ENCODE measurements at regions not wholly inside any gene's neighbourhood (a gene's known extent, or its start where the extent isn't known, plus 50 kb on each side); places are given as distances from the start of the nearest gene placed in this dataset.

DNA sequence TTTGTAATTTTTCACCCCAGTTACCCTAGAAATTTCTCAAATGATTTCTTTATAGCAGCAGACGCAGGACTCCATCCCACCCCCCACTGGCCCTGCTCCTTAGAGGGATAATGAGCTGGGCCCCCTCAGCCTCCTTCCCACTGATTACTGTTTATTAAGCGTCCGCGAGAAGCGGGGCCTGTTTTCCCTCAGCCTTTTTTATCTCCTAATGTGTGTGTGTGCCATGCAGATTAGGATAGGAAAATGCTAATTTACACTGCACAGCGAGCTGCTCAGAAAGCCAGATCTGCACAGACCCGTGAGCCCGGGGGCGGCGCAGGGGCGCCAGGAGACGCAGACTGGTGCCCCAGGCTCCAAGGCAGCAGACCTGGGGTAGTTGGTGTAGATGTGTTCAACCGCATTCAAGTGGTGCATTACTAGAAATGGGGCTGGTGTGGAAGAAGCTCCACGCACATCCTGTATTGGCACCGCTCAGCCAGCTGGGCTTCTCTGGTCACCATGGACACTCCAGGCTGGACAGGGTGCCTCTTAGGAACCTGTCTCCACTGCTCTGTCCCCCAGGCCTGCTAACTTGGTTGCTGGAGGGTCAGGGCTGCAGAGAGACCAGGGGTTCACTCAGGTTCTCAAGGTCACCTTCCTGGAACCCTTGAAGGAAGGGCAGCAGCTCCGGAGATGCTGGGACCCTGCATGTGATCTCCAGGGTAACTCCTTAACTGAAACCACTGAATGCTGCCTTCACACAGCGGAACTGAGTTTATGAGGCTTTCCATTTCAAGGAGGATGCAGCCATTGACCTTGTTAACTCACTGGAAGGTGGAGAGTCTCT is 256.3 kb downstream of the ERMARD start:
- intact Hi-C loops (cut with micrococcal nuclease) = no loop called here
- Histone ChIP-seq H3K27me3 (ENCODE audit: control insufficient read depth, insufficient read depth, low read length) (no peaks in the 10 kb centered on the region), H3K4me1 (ENCODE audit: control insufficient read depth, insufficient read depth, low read length) (peaks cover 6% of the 10 kb centered on the region), H3K36me3 (ENCODE audit: control insufficient read depth, insufficient read depth, low read length) (no peaks in the 10 kb centered on the region), H3K4me3 (ENCODE audit: low read length) (no peak overlapping the region), H3K9me3 (ENCODE audit: control insufficient read depth, insufficient read depth, low read length) (peaks cover 15% of the 10 kb centered on the region), H3K27ac (ENCODE audit: low read length) (no peak overlapping the region)
- 92% methylated on average over 13 of the region's 17 CpGs for whole genome bisulfite sequencing (ENCODE audit: insufficient coverage)
- ATAC-seq (no peak), DNase-seq (peak in 1 of 2 donors; percentile 8)
- TF ChIP-seq CTCF (IDR thresholded peaks at IDR 0.05) = no peak
- H3K36me3 Mint-ChIP-seq = peaks cover 9% of the 10 kb centered on the region
- H3K27ac Mint-ChIP-seq = no peak overlapping the region
- peaks cover 3 to 6% of the 10 kb centered on the region in 2 donors for H3K9me3 Mint-ChIP-seq
- H3K4me1 Mint-ChIP-seq = peaks cover 6 to 7% of the 10 kb centered on the region in 2 donors
- no peak overlapping the region for H3K4me3 Mint-ChIP-seq
- H3K27me3 Mint-ChIP-seq (ENCODE audit: low read depth in 2 of 2) = peaks cover 7 to 11% of the 10 kb centered on the region in 2 donors

DNA sequence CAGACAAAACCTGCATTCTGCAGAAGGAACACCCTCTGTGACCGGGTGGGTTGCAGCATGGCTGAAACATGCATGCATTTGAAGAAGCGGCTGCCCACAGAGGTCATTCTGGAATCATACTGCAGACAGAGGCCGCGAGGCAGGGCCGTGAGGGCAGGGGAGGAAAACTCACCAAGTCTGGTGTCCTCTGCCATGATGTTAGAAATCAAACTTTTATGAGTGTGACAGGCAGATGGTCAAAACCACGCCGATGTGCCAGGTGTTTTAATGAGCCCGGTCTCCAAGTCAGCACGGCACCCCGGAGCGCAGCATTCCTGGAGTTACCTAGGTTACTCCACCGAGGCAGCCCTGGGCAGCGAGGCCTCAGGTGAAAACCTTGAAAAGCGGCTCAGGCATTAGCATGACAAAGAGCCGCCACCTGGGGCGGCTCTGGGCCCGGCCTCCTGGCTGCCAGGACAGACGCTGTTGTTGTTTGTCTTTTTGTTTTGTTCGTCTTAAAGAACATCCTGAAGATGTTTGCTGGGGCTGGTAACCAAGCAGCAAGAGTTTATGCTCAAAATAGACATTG is 255.6 kb downstream of the ERMARD start:
- Mint-ChIP-seq H3K9me3 (peaks cover 3 to 6% of the 10 kb centered on the region in 2 donors), H3K4me1 (peaks cover 6 to 7% of the 10 kb centered on the region in 2 donors), H3K27me3 (ENCODE audit: low read depth in 2 of 2) (peaks cover 7 to 8% of the 10 kb centered on the region in 2 donors), H3K27ac (no peak overlapping the region), H3K36me3 (peaks cover 15% of the 10 kb centered on the region), H3K4me3 (no peak overlapping the region)
- ATAC-seq = no peak
- Histone ChIP-seq H3K4me3 (ENCODE audit: low read length) (no peak overlapping the region), H3K27me3 (ENCODE audit: control insufficient read depth, insufficient read depth, low read length) (no peaks in the 10 kb centered on the region), H3K27ac (ENCODE audit: low read length) (no peak overlapping the region), H3K36me3 (ENCODE audit: control insufficient read depth, insufficient read depth, low read length) (no peaks in the 10 kb centered on the region), H3K4me1 (ENCODE audit: control insufficient read depth, insufficient read depth, low read length) (peaks cover 6% of the 10 kb centered on the region), H3K9me3 (ENCODE audit: control insufficient read depth, insufficient read depth, low read length) (peaks cover 15% of the 10 kb centered on the region)
- intact Hi-C loops (cut with micrococcal nuclease) = no loop called here
- no peak for TF ChIP-seq CTCF (IDR thresholded peaks at IDR 0.05)
- peak in 1 of 2 donors; percentile 8 for DNase-seq
- WGBS (ENCODE audit: insufficient coverage) = 93% methylated on average over 19 of the region's 19 CpGs

DNA sequence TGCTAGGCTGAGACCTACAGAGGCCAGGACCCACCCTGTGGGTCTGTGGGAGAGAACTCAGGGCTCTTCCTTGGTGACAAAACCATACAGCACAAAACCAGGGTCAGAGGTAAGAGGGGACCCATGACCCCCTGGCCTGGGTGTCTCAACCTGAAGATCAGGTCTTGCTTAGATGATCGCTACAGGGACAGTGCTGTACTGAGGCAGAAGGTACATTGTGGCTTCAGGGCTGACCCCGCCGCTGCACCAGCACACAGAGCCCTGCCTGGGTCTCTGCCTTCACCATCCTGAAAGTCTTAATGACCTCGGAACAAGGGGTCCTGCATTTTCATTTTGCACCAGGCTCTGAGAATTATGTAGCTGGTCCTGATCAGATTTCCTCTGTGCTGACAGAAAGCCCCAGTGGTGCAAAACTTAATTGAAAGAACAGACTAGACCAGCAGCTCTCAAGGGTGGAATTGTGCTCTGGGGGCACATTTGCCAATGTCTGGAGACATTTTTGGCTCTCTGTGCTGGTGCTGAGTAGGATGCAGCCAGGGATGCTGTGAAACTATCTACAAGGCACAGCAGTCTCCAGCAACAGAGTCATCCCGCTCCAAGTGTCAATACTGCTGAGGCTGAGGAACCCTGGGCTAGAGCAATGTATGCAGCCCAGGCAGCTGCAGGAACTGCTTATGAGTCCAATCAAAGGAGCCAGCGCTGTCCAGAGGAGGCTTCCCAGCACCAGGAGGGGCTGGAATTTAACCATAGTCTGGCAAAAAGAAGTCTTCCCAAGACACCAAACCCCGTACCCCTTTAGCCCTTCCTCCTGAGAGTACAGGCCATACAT is 254.9 kb downstream of the ERMARD start:
- no peak for TF ChIP-seq CTCF (IDR thresholded peaks at IDR 0.05)
- no peak overlapping the region for H3K4me3 ChIP-seq (ENCODE audit: low read length)
- H3K27me3 ChIP-seq (ENCODE audit: control insufficient read depth, insufficient read depth, low read length) = no peaks in the 10 kb centered on the region
- H3K27ac ChIP-seq (ENCODE audit: low read length) = no peak overlapping the region
- no peaks in the 10 kb centered on the region for H3K36me3 ChIP-seq (ENCODE audit: control insufficient read depth, insufficient read depth, low read length)
- Mint-ChIP-seq H3K4me1 (peaks cover under 1 to 7% of the 10 kb centered on the region in 2 donors), H3K9me3 (peaks cover 3 to 6% of the 10 kb centered on the region in 2 donors), H3K36me3 (peaks cover 15% of the 10 kb centered on the region), H3K27ac (no peak overlapping the region), H3K27me3 (ENCODE audit: low read depth in 2 of 2) (peaks cover under 1 to 1% of the 10 kb centered on the region in 2 donors), H3K4me3 (no peak overlapping the region)
- ATAC-seq (no peak), DNase-seq (peak in 1 of 2 donors; percentile 4)
- WGBS (ENCODE audit: insufficient coverage) = 93% methylated on average over 7 of the region's 7 CpGs
- intact Hi-C loops (cut with micrococcal nuclease) = no loop called here
- H3K9me3 ChIP-seq (ENCODE audit: control insufficient read depth, insufficient read depth, low read length) = peaks cover 15% of the 10 kb centered on the region
- H3K4me1 ChIP-seq (ENCODE audit: control insufficient read depth, insufficient read depth, low read length) = peaks cover 6% of the 10 kb centered on the region

All from natural killer cell (primary cell).